Activated CD8-positive, alpha-beta T cell treated with anti-CD3 and anti-CD28 coated beads for 36 hours (primary cell): ENCODE measurements at regions not wholly inside any gene's neighbourhood (a gene's known extent, or its start where the extent isn't known, plus 50 kb on each side); places are given as distances from the start of the nearest gene placed in this dataset.

Source experiments
- ATAC-seq: fragments of 200-7000 bp; cut with Tn5 transposase; one replicate; pipeline ENCODE4 v1.10.0; 2021; ENCODE audit warnings: mild to moderate bottlenecking, moderate library complexity
- CTCF ChIA-PET: fragments of 350-600 bp; sonication (Branson Sonifier 250); formaldehyde crosslinking; loops from one replicate; lab custom pipeline; 2021; ENCODE audit warnings: antibody characterized with exemption; lab: Charles Lee
- POLR2A ChIA-PET: fragments of 350-600 bp; sonication (Branson Sonifier 250); formaldehyde crosslinking; loops from one replicate; lab custom pipeline; 2021; ENCODE audit warnings: antibody characterized with exemption; lab: Charles Lee
- DNase-seq: peaks from one replicate; pipeline ENCODE4 v3.0.0-alpha.2; 2020
- H3K27ac Mint-ChIP-seq: one replicate; pipeline ENCODE4 v1.8.0; 2021; ENCODE audit warnings: mild to moderate bottlenecking, mixed read lengths
- H3K27me3 Mint-ChIP-seq: one replicate; pipeline ENCODE4 v1.8.0; 2021; ENCODE audit warnings: mixed read lengths
- H3K36me3 Mint-ChIP-seq: one replicate; pipeline ENCODE4 v1.8.0; 2021; ENCODE audit warnings: low read depth, mixed read lengths
- H3K4me1 Mint-ChIP-seq: one replicate; pipeline ENCODE4 v1.8.0; 2021; ENCODE audit warnings: low read depth, mixed read lengths
- H3K4me3 Mint-ChIP-seq: one replicate; pipeline ENCODE4 v1.8.0; 2021; ENCODE audit warnings: mild to moderate bottlenecking, moderate library complexity, mixed read lengths
- H3K9me3 Mint-ChIP-seq: one replicate; pipeline ENCODE4 v1.8.0; 2021; ENCODE audit warnings: mixed read lengths
- CTCF ChIP-seq: fragments of 200-600 bp; IDR thresholded peaks from one replicate; pipeline ENCODE4 v1.8.0; 2022; ENCODE audit warnings: antibody characterized with exemption, mild to moderate bottlenecking
- intact Hi-C: fragments of 100-400 bp; cut with micrococcal nuclease; formaldehyde crosslinking; loops from one replicate; pipeline ENCODE4 v1.10.0; 2022

GRCh38 chr18:39350945-39351344 is 1785.3 kb upstream of the CELF4 start:
- H3K4me1 Mint-ChIP-seq, result no peaks in the 10 kb centered on the region
- CTCF ChIA-PET, result no interaction called here

GRCh38 chr18:39349801-39350200 is 1784.2 kb upstream of the CELF4 start:
- Mint-ChIP-seq H3K4me3 (no peak overlapping the region), H3K27ac (no peak overlapping the region), H3K9me3 (no peaks in the 10 kb centered on the region), H3K4me1 (no peaks in the 10 kb centered on the region), H3K27me3 (no peaks in the 10 kb centered on the region), H3K36me3 (no peaks in the 10 kb centered on the region)
- DNase-seq (no peak), ATAC-seq (no peak)
- no peak for TF ChIP-seq CTCF
- ChIA-PET POLR2A (no interaction called here), CTCF (interaction anchor here (0.6 kb wide), 1 partner anchor 14 kb away, joined by 3 read pairs; no protein-coding TSS in a partner anchor)
- intact Hi-C loops, result no loop called here

More at GRCh38 chr18:39350945-39351344, 1785.3 kb upstream of the CELF4 start:
- no peak overlapping the region for H3K4me3 Mint-ChIP-seq
- no peak for DNase-seq
- intact Hi-C loops, result no loop called here
- POLR2A ChIA-PET, result no interaction called here
- no peak overlapping the region for H3K27ac Mint-ChIP-seq
- H3K36me3 Mint-ChIP-seq, result no peaks in the 10 kb centered on the region
- TF ChIP-seq CTCF, result no peak
- ATAC-seq, result no peak
- no peaks in the 10 kb centered on the region for H3K9me3 Mint-ChIP-seq
- no peaks in the 10 kb centered on the region for H3K27me3 Mint-ChIP-seq

GRCh38 chr18:39348757-39349156 is 1783.2 kb upstream of the CELF4 start:
- Mint-ChIP-seq H3K9me3 (no peaks in the 10 kb centered on the region), H3K4me3 (no peak overlapping the region), H3K27ac (no peak overlapping the region), H3K4me1 (no peaks in the 10 kb centered on the region), H3K27me3 (no peaks in the 10 kb centered on the region), H3K36me3 (no peaks in the 10 kb centered on the region)
- no peak for TF ChIP-seq CTCF
- intact Hi-C loops, result no loop called here
- ATAC-seq (no peak), DNase-seq (no peak)
- ChIA-PET POLR2A (no interaction called here), CTCF (no interaction called here)

- ChIA-PET POLR2A (no interaction called here), CTCF (no interaction called here)
- Mint-ChIP-seq H3K9me3 (peaks cover 1% of the 10 kb centered on the region), H3K27ac (no peak overlapping the region), H3K27me3 (no peaks in the 10 kb centered on the region), H3K4me3 (no peak overlapping the region), H3K36me3 (no peaks in the 10 kb centered on the region), H3K4me1 (no peaks in the 10 kb centered on the region)
- intact Hi-C loops, result no loop called here
- ATAC-seq, result no peak
- DNase-seq, result no peak
- TF ChIP-seq CTCF, result no peak
These were observed 1782.1 kb upstream of the CELF4 start for GRCh38 chr18:39347701-39348100.

GRCh38 chr18:39346916-39347315 is 1781.3 kb upstream of the CELF4 start:
- Mint-ChIP-seq H3K36me3 (no peaks in the 10 kb centered on the region), H3K9me3 (peaks cover 1% of the 10 kb centered on the region), H3K27ac (no peak overlapping the region), H3K4me3 (no peak overlapping the region), H3K27me3 (no peaks in the 10 kb centered on the region), H3K4me1 (no peaks in the 10 kb centered on the region)
- ATAC-seq (no peak), DNase-seq (no peak)
- intact Hi-C loops, result no loop called here
- ChIA-PET POLR2A (no interaction called here), CTCF (no interaction called here)
- no peak for TF ChIP-seq CTCF
